Activated CD4-positive, alpha-beta T cell treated with anti-CD3 and anti-CD28 coated beads, Interleukin-2, amount 10 ng/mL, durations not matched to agents 7 days and 5 days (primary cell): ENCODE measurements at regions not wholly inside any gene's neighbourhood (a gene's known extent, or its start where the extent isn't known, plus 50 kb on each side); places are given as distances from the start of the nearest gene placed in this dataset.

ENCODE experiments used
- CTCF ChIA-PET: fragments of 350-600 bp; sonication (Branson Sonifier 250); formaldehyde crosslinking; loops from one replicate; lab custom pipeline; 2021; ENCODE audit warnings: antibody characterized with exemption; lab: Charles Lee
- POLR2A ChIA-PET: fragments of 350-600 bp; sonication (Branson Sonifier 250); formaldehyde crosslinking; loops from one replicate; lab custom pipeline; 2021; ENCODE audit warnings: antibody characterized with exemption; lab: Charles Lee
- DNase-seq: peaks from one replicate; pipeline ENCODE4 v3.0.0-alpha.2; 2020
- H3K27ac Mint-ChIP-seq: one replicate; pipeline ENCODE4 v1.8.0; 2021; ENCODE audit warnings: mild to moderate bottlenecking, moderate library complexity, mixed read lengths
- H3K27me3 Mint-ChIP-seq: one replicate; pipeline ENCODE4 v1.8.0; 2021; ENCODE audit warnings: mixed read lengths
- H3K36me3 Mint-ChIP-seq: one replicate; pipeline ENCODE4 v1.8.0; 2021; ENCODE audit warnings: low read depth, mixed read lengths
- H3K4me1 Mint-ChIP-seq: one replicate; pipeline ENCODE4 v1.8.0; 2021; ENCODE audit warnings: mixed read lengths
- H3K4me3 Mint-ChIP-seq: one replicate; pipeline ENCODE4 v1.8.0; 2021; ENCODE audit warnings: mild to moderate bottlenecking, moderate library complexity, mixed read lengths
- H3K9me3 Mint-ChIP-seq: one replicate; pipeline ENCODE4 v1.8.0; 2021; ENCODE audit warnings: mixed read lengths

DNA sequence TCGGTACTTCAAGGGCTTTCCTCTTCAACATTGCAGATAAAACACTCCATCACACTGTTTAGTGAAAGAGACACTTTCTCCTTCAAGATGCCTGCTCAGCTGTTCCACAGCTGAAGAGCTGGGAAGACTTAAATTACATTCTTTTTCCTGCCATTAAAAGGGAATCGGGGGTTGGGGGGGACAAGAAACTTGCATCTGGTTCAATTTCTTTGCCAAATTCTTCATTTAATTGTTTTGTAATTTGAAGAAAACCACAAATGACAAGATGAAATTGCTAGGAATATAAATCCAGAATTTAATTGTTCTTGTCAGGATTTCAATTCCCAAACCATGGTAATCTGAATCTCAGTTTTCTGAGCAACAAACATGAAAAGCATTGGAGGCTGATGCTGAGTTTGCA lies 478.3 kb downstream of the EBF1 start:
- Mint-ChIP-seq H3K36me3 (no peaks in the 10 kb centered on the region), H3K4me3 (no peak overlapping the region), H3K4me1 (no peaks in the 10 kb centered on the region), H3K27ac (no peak overlapping the region), H3K9me3 (no peaks in the 10 kb centered on the region), H3K27me3 (no peaks in the 10 kb centered on the region)
- no peak for DNase-seq
- ChIA-PET CTCF (no interaction called here), POLR2A (no interaction called here)

DNA sequence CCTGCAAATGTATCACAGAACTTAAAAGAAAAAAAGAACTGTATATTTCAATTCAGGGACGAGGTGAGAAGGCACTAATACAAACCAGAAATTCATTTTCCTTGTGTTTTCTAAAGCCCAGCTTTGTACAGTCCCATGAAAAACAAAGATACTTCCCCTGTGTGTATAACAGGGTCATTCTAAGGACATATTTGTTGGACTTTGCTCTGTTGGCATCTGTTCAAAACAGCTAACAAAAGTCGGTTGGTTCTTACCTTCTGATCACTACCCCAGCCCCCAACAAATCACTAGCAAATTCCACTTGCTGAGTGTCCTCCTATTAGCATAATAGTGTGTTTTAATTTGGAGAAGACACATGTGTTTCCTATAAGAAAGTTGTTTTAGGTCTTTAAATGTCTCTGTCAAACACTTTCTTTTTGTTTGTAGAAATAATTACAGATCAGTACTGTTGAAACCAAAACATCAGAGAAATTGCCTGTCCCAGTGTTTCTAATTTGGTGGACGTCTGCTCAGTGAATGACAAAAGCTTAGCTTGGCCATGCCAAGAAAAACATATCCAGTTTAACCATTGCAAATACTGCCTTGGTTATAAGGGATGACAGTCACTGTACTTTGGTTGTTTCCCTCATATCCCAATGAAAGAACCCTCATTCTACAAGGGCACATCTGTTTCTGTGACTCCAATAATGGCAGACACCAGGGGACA lies 480.5 kb downstream of the EBF1 start:
- no peak overlapping the region for H3K4me3 Mint-ChIP-seq
- H3K36me3 Mint-ChIP-seq, result no peaks in the 10 kb centered on the region
- H3K9me3 Mint-ChIP-seq, result no peaks in the 10 kb centered on the region
- H3K4me1 Mint-ChIP-seq, result no peaks in the 10 kb centered on the region
- CTCF ChIA-PET, result no interaction called here
- no peak overlapping the region for H3K27ac Mint-ChIP-seq
- H3K27me3 Mint-ChIP-seq, result no peaks in the 10 kb centered on the region
- DNase-seq, result no peak
- POLR2A ChIA-PET, result no interaction called here

GRCh38 chr5:158618256-158618655 lies 481.5 kb downstream of the EBF1 start:
- ChIA-PET POLR2A (no interaction called here), CTCF (interaction anchor here (0.5 kb wide), 1 partner anchor 1202 kb away, joined by 9 read pairs; no protein-coding TSS in a partner anchor)
- Mint-ChIP-seq H3K4me3 (no peak overlapping the region), H3K27me3 (no peaks in the 10 kb centered on the region), H3K36me3 (no peaks in the 10 kb centered on the region), H3K4me1 (no peaks in the 10 kb centered on the region), H3K9me3 (no peaks in the 10 kb centered on the region), H3K27ac (no peak overlapping the region)
- DNase-seq, result no peak

GRCh38 chr5:158616707-158617106 lies 483.0 kb downstream of the EBF1 start:
- Mint-ChIP-seq H3K9me3 (no peaks in the 10 kb centered on the region), H3K36me3 (no peaks in the 10 kb centered on the region), H3K27me3 (no peaks in the 10 kb centered on the region), H3K4me3 (no peak overlapping the region), H3K27ac (no peak overlapping the region), H3K4me1 (no peaks in the 10 kb centered on the region)
- ChIA-PET CTCF (interaction anchor here (0.7 kb wide), 1 partner anchor 502 kb away, joined by 4 read pairs; no protein-coding TSS in a partner anchor), POLR2A (no interaction called here)
- no peak for DNase-seq

- H3K27ac Mint-ChIP-seq, result no peak overlapping the region
- ChIA-PET CTCF (no interaction called here), POLR2A (no interaction called here)
- H3K4me3 Mint-ChIP-seq, result no peak overlapping the region
- DNase-seq, result no peak
- no peaks in the 10 kb centered on the region for H3K4me1 Mint-ChIP-seq
- H3K27me3 Mint-ChIP-seq, result no peaks in the 10 kb centered on the region
- no peaks in the 10 kb centered on the region for H3K36me3 Mint-ChIP-seq
- H3K9me3 Mint-ChIP-seq, result no peaks in the 10 kb centered on the region
Measured at GRCh38 chr5:158614951-158615350, 484.8 kb downstream of the EBF1 start.

- Mint-ChIP-seq H3K4me3 (no peak overlapping the region), H3K27ac (no peak overlapping the region), H3K9me3 (no peaks in the 10 kb centered on the region), H3K36me3 (no peaks in the 10 kb centered on the region), H3K4me1 (no peaks in the 10 kb centered on the region), H3K27me3 (no peaks in the 10 kb centered on the region)
- ChIA-PET POLR2A (no interaction called here), CTCF (no interaction called here)
- DNase-seq, result no peak
Measured at GRCh38 chr5:158611581-158611980, 488.1 kb downstream of the EBF1 start.

DNA sequence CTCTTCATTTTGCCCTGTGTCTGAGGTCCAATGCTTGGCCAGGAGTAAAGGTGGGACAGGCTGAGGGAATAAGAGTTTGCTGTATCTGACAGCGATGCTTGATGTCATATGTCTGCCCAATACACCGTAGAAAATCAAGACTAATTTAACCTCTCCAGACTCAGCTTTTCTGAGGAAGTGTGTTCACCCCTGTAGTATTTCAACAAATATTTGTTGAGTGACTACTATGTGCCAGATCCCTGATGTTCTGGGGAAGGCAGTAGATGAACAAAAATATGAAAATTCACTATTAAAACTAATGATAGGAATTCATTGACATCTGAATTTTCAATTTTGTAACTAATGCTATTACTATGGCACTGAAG lies 489.7 kb downstream of the EBF1 start:
- H3K4me3 Mint-ChIP-seq, result no peak overlapping the region
- H3K27ac Mint-ChIP-seq, result no peak overlapping the region
- no peaks in the 10 kb centered on the region for H3K9me3 Mint-ChIP-seq
- no peak for DNase-seq
- CTCF ChIA-PET, result no interaction called here
- H3K27me3 Mint-ChIP-seq, result no peaks in the 10 kb centered on the region
- H3K4me1 Mint-ChIP-seq, result no peaks in the 10 kb centered on the region
- POLR2A ChIA-PET, result no interaction called here
- H3K36me3 Mint-ChIP-seq, result no peaks in the 10 kb centered on the region

DNA sequence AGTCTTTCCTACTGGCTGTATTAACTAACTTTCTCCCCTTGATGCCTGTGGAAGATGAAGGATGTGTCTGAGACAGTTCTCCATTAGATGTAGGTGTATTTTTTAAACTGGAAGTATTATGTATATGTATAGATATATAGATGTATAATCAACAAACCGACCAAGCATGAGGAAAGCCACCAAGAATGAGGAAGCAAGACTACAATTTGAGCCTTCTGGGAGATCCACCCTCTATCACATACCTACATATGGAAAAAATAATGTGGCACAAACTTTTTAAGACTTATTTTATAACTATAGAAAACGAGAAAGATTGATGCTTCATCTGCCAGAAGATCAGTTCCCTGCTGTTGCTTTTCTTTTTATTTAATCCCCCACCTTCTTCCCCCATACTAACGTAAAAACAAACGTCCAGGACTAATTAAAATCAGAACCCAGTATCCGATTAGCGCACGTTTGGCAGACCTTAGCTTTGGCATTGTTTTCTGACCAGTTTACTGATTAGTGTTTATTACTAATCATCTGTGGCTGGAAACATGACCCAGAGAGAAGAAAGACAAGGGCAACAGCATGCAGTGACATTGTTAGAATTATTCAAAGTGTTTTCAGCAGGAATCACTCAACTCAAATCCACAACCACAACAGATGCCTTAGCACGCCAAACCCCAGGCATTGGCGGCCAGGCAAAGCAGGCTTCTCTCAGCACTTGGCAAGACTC lies 490.2 kb downstream of the EBF1 start:
- Mint-ChIP-seq H3K4me1 (no peaks in the 10 kb centered on the region), H3K9me3 (no peaks in the 10 kb centered on the region), H3K36me3 (no peaks in the 10 kb centered on the region), H3K4me3 (no peak overlapping the region), H3K27ac (no peak overlapping the region), H3K27me3 (no peaks in the 10 kb centered on the region)
- no peak for DNase-seq
- ChIA-PET CTCF (no interaction called here), POLR2A (no interaction called here)

GRCh38 chr5:158607088-158607487 lies 492.6 kb downstream of the EBF1 start:
- H3K4me3 Mint-ChIP-seq, result no peak overlapping the region
- no peak for DNase-seq
- no peaks in the 10 kb centered on the region for H3K4me1 Mint-ChIP-seq
- no peaks in the 10 kb centered on the region for H3K36me3 Mint-ChIP-seq
- no peak overlapping the region for H3K27ac Mint-ChIP-seq
- H3K9me3 Mint-ChIP-seq, result no peaks in the 10 kb centered on the region
- ChIA-PET POLR2A (no interaction called here), CTCF (no interaction called here)
- no peaks in the 10 kb centered on the region for H3K27me3 Mint-ChIP-seq

GRCh38 chr5:158606233-158606632 lies 493.5 kb downstream of the EBF1 start:
- Mint-ChIP-seq H3K27me3 (no peaks in the 10 kb centered on the region), H3K4me1 (no peaks in the 10 kb centered on the region), H3K9me3 (no peaks in the 10 kb centered on the region), H3K36me3 (no peaks in the 10 kb centered on the region), H3K4me3 (no peak overlapping the region), H3K27ac (no peak overlapping the region)
- ChIA-PET POLR2A (no interaction called here), CTCF (no interaction called here)
- no peak for DNase-seq

DNA sequence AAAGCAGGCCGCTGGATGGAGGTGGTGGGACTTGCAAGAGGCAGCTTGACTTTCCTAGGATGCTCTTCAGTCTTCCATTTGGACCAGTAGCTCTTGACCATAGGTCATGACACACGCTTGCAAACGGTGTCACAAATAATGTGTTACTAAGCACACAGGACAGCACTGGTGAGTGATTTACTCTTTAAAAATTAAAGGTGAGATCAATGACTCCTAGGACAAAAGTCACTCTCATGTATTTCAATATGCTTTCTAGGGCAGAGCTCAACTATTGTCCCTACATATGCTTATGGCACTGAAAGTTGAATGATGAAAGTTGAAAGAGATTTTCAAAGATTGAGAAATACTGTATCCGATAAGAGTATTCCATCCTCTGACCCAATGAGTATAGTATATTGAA lies 496.7 kb downstream of the EBF1 start:
- H3K27ac Mint-ChIP-seq, result no peak overlapping the region
- H3K36me3 Mint-ChIP-seq, result no peaks in the 10 kb centered on the region
- DNase-seq, result no peak
- no peak overlapping the region for H3K4me3 Mint-ChIP-seq
- CTCF ChIA-PET, result no interaction called here
- no peaks in the 10 kb centered on the region for H3K4me1 Mint-ChIP-seq
- POLR2A ChIA-PET, result no interaction called here
- no peaks in the 10 kb centered on the region for H3K9me3 Mint-ChIP-seq
- H3K27me3 Mint-ChIP-seq, result no peaks in the 10 kb centered on the region

DNA sequence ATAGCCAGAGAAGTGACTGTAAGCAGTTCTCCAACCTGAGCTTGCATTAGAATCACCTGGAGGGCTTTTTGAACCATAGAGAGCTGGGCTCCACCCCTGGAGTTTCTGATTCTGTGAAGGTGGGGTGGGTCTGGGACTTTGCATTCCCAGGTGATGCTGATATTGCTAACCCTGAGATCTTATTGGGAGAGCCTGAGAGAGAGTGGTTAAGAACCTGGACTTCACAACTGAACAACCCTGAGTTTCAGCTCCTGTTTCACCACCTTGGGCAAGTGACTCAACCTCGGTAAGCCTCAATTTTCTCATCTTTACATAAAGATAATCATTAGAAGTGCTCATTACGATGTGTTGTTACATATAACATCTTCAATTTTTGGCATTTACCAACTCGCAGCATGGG lies 498.6 kb downstream of the EBF1 start:
- CTCF ChIA-PET, result no interaction called here
- Mint-ChIP-seq H3K36me3 (no peaks in the 10 kb centered on the region), H3K4me3 (no peak overlapping the region), H3K27ac (no peak overlapping the region), H3K4me1 (no peaks in the 10 kb centered on the region), H3K9me3 (no peaks in the 10 kb centered on the region), H3K27me3 (no peaks in the 10 kb centered on the region)
- POLR2A ChIA-PET, result no interaction called here
- DNase-seq, result no peak

GRCh38 chr5:158600679-158601078 lies 499.0 kb downstream of the EBF1 start:
- Mint-ChIP-seq H3K27me3 (no peaks in the 10 kb centered on the region), H3K4me1 (no peaks in the 10 kb centered on the region), H3K36me3 (no peaks in the 10 kb centered on the region), H3K27ac (no peak overlapping the region), H3K9me3 (no peaks in the 10 kb centered on the region), H3K4me3 (no peak overlapping the region)
- ChIA-PET CTCF (no interaction called here), POLR2A (no interaction called here)
- no peak for DNase-seq

DNA sequence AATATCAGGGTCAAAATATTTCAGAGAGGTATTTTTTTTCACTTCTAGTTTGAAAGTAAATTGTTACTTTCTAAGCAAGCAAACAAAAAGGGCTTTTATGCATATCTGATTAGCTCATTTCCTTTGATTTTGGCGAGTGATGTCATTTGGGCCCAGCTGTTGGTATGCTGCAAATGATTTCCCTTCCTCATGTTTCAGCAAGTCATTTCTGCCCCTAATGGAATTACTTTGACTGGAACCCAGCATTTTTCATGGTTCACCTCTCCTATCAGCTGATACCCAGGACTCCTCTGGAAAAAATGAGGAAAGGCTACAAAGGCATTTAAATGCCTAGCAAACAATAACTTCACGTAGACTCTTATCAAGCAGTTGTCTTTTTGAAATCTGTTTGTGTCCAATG lies 500.6 kb downstream of the EBF1 start:
- Mint-ChIP-seq H3K4me1 (no peaks in the 10 kb centered on the region), H3K27me3 (no peaks in the 10 kb centered on the region), H3K36me3 (no peaks in the 10 kb centered on the region), H3K4me3 (no peak overlapping the region), H3K9me3 (no peaks in the 10 kb centered on the region), H3K27ac (no peak overlapping the region)
- POLR2A ChIA-PET, result interaction anchor here (0.6 kb wide), 1 partner anchor 358 kb away, joined by 3 read pairs; no protein-coding TSS in a partner anchor
- DNase-seq, result no peak
- CTCF ChIA-PET, result no interaction called here
